Panc1 (cell line): ENCODE measurements at regions not wholly inside any gene's neighbourhood (a gene's known extent, or its start where the extent isn't known, plus 50 kb on each side); places are given as distances from the start of the nearest gene placed in this dataset.

Experiments used
- CTCF ChIP-seq: fragments of 450-650 bp; IDR thresholded peaks from 2 replicates; pipeline ENCODE4 v1.5.1; 2017; ENCODE audit warnings: mild to moderate bottlenecking
- REST ChIP-seq, 2 experiments: IDR thresholded peaks; 2 replicates each; pipeline ENCODE4 v1.6.1; 2011 to 2012; ENCODE audit warnings: low read depth in 2 of 2, control low read depth in 1 of 2, low read length in 1 of 2, mild to moderate bottlenecking in 1 of 2, moderate library complexity in 1 of 2; ENCODE audit not compliant: insufficient read depth in 1 of 2
- SIN3A ChIP-seq: IDR thresholded peaks from 2 replicates; pipeline ENCODE4 v1.6.1; 2012; ENCODE audit warnings: low read depth, mild to moderate bottlenecking, low read length, moderate library complexity, borderline replicate concordance; ENCODE audit not compliant: insufficient read depth

GRCh38 chr4:11869191-11869870 is 440.6 kb upstream of the HS3ST1 start:
- TF ChIP-seq SIN3A (no peak), CTCF (no peak), REST (IDR thresholded peaks at IDR 0.05; ENCODE audit: insufficient read depth in 1 of 2, low read depth in 2 of 2, low read length in 1 of 2) (no peak)
